Duodenal mucosa (tissue), 2 donors: ENCODE measurements at regions not wholly inside any gene's neighbourhood (a gene's known extent, or its start where the extent isn't known, plus 50 kb on each side); places are given as distances from the start of the nearest gene placed in this dataset.
"Not testable (repeated sequence)": the region's sequence is repeated elsewhere in the genome, so short reads cannot be mapped to it uniquely, and the experiment has no call there.

Experiments used
- H3K27ac ChIP-seq: one replicate; pipeline ENCODE4 v1.7.0; 2013; ENCODE audit warnings: low read depth, low read length
- H3K27me3 ChIP-seq, 2 donors: one replicate each; pipeline ENCODE4 v1.7.0; 2013; ENCODE audit warnings: low read length in 2 of 2, control low read depth in 1 of 2; ENCODE audit not compliant: insufficient read depth in 2 of 2, control insufficient read depth in 1 of 2
- H3K36me3 ChIP-seq, 2 donors: one replicate each; pipeline ENCODE4 v1.7.0; 2013; ENCODE audit warnings: low read length in 2 of 2, control low read depth in 1 of 2; ENCODE audit not compliant: insufficient read depth in 2 of 2, control insufficient read depth in 1 of 2
- H3K4me1 ChIP-seq, 2 donors: one replicate each; pipeline ENCODE4 v1.7.0; 2013; ENCODE audit warnings: low read length in 2 of 2, control low read depth in 1 of 2; ENCODE audit not compliant: insufficient read depth in 2 of 2, control insufficient read depth in 1 of 2
- H3K4me3 ChIP-seq, 2 donors: one replicate each; pipeline ENCODE4 v1.7.0; 2013; ENCODE audit warnings: low read length in 2 of 2, low read depth in 1 of 2
- H3K9ac ChIP-seq, 2 donors: one replicate each; pipeline ENCODE4 v1.7.0; 2013; ENCODE audit warnings: low read length in 2 of 2, low read depth in 1 of 2
- H3K9me3 ChIP-seq, 2 donors: one replicate each; pipeline ENCODE4 v1.7.0; 2013; ENCODE audit warnings: low read length in 2 of 2, control low read depth in 1 of 2; ENCODE audit not compliant: control insufficient read depth in 1 of 2

DNA sequence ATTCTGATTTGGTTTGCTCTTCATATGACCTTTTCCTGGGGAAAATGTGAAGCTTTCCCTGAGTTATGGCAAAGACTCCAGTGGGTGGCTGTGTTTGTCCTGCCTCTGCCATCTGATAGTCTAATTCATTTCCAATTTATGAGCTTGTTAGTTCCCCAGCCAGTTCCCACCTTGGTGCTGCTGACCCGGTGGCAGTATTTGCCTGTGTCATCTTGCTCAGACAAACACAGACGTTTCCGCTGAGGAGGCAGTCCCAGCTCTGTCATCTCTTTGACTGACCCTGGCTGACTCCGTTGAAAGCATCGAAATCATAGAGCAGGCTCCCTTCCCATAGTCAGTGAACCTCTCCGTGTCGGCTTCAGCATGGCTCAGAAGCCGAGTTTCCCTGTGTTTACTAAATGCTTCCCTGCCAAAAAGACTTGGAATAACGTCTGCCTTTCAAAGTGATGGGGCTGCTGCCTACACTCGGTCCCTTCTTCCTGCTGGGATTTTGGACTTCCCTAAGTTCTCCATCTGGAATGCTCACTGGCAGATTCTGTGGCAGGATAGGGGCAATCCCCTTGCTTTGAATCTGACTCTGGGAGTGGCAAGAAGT, 538.3 kb downstream of the NPIPA7 start:
- peaks cover 0 to 7% of the 10 kb centered on the region in 2 donors for H3K27me3 ChIP-seq
- no peaks in the 10 kb centered on the region for H3K4me1 ChIP-seq
- H3K9ac ChIP-seq = no peak overlapping the region
- no peaks in the 10 kb centered on the region for H3K9me3 ChIP-seq
- H3K4me3 ChIP-seq = no peak overlapping the region
- no peaks in the 10 kb centered on the region for H3K36me3 ChIP-seq
- no peak overlapping the region for H3K27ac ChIP-seq

DNA sequence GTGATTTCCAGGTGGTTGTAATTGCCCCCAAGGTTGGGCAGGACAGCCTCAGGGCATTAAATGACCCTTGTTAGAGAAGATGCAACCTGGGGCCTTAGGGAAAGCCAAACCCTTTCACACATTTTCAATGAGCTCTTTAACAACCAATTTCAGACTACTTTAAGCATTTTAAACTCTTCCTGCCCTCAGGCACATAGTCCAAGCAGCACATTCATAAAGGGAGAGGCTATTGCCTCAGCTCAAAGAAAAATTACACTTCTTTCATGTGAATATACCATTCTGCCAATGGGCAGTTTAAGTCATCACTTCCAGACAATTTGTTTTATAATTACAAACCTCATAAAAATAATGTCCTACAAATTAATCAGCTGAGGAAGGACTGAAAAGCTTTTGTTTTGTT, 544.5 kb downstream of the NPIPA7 start:
- Histone ChIP-seq H3K36me3 (no peaks in the 10 kb centered on the region), H3K4me3 (no peak overlapping the region), H3K27me3 (no peaks in the 10 kb centered on the region), H3K9ac (no peak overlapping the region), H3K27ac (no peak overlapping the region), H3K4me1 (no peaks in the 10 kb centered on the region), H3K9me3 (no peaks in the 10 kb centered on the region)

DNA sequence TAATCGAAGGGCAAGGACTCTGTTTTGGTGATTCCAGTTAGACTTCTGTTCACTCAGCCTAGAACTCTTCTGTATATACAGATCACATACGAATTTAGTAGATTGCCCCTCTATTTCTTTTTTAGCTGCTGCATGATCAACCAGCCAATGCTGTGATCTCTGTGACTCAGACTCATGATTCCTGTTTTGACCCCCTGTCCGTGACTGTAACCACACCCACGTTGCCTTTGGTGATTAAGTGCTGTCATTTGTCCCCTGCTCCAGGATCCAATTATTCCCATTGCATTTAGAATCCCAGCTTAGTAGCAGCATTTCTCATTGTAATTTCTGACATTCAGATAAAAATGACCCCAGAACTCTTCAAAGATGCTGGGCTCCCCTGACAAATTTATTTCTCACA, 545.7 kb downstream of the NPIPA7 start:
- Histone ChIP-seq H3K4me1 (no peaks in the 10 kb centered on the region), H3K4me3 (no peak overlapping the region), H3K36me3 (no peaks in the 10 kb centered on the region), H3K9me3 (no peaks in the 10 kb centered on the region), H3K9ac (no peak overlapping the region), H3K27me3 (no peaks in the 10 kb centered on the region), H3K27ac (no peak overlapping the region)

DNA sequence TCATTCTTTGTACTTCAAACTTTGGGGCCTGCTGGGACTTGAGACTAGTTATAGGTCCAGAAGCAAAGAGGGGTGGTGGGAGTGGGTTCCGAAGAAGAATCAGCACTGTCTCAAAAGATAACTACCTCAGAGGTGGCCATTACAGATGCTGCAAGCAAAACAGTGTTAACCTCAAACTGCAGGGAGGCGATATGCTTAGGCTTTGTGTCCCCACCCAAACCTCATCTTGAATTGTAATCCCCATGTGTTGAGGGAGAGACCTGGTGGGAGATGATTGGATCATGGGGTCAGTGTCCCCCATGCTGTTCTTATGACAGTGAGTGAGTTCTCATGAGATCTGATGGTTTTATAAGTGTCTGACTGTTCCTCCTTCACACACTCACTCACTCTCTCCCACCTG, 545.3 kb downstream of the XYLT1 start:
- Histone ChIP-seq H3K4me1 (no peaks in the 10 kb centered on the region), H3K36me3 (no peaks in the 10 kb centered on the region), H3K4me3 (no peak overlapping the region), H3K9me3 (no peaks in the 10 kb centered on the region), H3K27ac (no peak overlapping the region), H3K9ac (no peak overlapping the region), H3K27me3 (no peaks in the 10 kb centered on the region)

DNA sequence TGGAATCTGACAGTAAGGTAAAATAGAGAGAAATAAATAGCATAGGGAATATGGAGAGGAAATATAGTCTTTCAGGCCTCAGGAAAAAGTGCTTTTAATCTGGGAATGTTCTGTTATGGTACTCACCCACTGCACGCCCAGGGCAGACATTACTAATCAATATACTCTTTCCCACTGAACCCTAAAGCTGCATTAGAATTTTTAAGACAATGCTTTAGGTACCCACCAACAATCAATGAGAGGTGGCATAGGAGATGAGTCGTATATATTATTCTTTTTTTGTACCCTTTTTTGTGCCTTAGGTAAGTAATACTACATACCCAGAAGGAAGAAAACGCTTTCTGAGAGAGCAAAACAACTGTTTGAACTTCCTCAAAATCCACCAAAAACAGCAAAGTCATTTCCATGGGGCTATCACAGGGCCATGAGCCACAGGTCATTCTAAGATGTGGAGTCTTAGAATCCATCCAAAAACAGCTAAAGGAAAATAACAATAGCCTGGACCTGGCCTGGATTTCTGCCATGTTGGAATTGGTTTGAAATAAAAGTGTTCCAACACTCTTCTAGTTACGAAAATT, 542.1 kb downstream of the XYLT1 start:
- H3K4me1 ChIP-seq = no peaks in the 10 kb centered on the region
- no peaks in the 10 kb centered on the region for H3K9me3 ChIP-seq
- H3K27me3 ChIP-seq = no peaks in the 10 kb centered on the region
- H3K4me3 ChIP-seq = no peak overlapping the region
- no peaks in the 10 kb centered on the region for H3K36me3 ChIP-seq
- no peak overlapping the region for H3K9ac ChIP-seq
- H3K27ac ChIP-seq = no peak overlapping the region

DNA sequence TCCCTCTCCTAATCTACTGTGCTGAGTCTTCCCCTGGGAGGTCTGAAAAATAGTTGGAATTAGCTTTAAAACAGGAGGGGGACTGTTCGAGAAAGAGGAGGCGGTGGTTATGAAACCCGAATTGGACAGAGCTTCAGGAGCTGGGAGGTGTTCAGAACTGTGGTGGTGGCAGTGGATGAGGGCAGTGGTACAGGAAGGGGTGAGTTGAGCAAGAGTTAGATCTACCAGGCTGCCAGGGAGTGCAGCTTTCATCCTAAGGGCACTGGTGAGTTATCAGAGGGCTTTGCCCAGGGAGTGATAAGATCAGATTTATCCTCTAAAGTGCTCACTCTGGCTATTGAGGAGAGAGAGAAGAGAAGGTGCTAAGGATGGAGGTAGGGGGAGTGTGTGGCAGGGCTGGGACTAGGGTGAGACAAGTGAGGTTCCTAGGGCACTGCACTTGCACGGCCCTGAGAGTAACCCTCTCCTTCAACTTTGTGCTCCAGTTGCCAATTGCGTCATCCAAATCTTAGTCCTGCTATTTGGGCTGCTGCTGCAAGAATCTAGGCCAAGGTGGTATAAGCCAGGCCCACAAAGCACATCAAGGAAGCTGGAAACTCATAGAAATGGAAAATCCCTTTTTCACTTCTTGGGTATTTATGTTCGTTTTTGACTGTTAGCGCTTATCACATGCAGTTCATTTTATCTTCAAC, 540.3 kb downstream of the XYLT1 start:
- Histone ChIP-seq H3K9ac (no peak overlapping the region), H3K36me3 (no peaks in the 10 kb centered on the region), H3K9me3 (no peaks in the 10 kb centered on the region), H3K4me1 (no peaks in the 10 kb centered on the region), H3K27ac (no peak overlapping the region), H3K27me3 (no peaks in the 10 kb centered on the region), H3K4me3 (no peak overlapping the region)

DNA sequence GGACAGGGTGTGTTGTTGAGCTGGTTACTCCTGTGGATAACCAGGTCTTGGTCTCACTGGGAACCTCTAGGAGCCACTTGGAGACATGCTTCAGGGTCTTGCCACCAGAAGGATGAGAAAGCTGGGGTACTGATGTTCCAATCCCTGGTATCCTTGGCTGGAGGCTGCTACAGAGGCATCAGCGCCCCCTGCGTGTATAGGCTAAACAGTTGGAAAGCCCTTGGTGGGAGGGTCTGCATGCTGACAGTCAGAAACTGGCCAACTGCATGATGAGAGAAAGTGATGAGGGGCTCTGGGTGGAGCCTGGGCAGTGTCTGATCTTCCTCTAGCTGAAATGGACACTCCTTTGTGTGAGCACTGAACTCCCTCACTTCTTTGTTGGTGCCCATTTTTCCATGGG, 536.9 kb downstream of the XYLT1 start:
- no peaks in the 10 kb centered on the region for H3K36me3 ChIP-seq
- H3K4me1 ChIP-seq = no peaks in the 10 kb centered on the region
- H3K9ac ChIP-seq = no peak overlapping the region

DNA sequence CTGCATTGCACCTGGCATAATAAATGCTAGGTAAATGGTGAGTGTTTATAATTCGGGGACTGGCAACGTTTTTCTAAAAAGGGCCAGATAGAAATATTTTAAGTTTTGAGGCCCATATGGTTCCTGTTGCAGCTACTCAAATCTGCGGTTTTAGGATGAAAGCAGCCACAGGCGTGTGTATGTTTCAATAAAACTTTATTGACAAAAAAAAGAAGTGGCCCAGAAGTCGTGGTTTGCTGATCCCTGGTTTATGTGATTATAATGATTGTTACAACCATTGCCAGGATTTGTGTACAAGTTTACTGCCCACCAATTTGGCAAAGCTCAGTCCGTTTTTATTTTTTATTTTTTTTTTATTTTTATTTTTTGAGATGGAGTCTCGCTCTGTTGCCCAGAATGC, 536.1 kb downstream of the XYLT1 start:
- Histone ChIP-seq H3K27ac (no peak overlapping the region), H3K4me3 (no peak overlapping the region), H3K9me3 (no peaks in the 10 kb centered on the region), H3K4me1 (no peaks in the 10 kb centered on the region), H3K36me3 (no peaks in the 10 kb centered on the region), H3K27me3 (no peaks in the 10 kb centered on the region), H3K9ac (no peak overlapping the region)

More for the DNA sequence above, 536.9 kb downstream of the XYLT1 start:
- Histone ChIP-seq H3K27me3 (no peaks in the 10 kb centered on the region), H3K9me3 (no peaks in the 10 kb centered on the region), H3K27ac (no peak overlapping the region), H3K4me3 (no peak overlapping the region)

DNA sequence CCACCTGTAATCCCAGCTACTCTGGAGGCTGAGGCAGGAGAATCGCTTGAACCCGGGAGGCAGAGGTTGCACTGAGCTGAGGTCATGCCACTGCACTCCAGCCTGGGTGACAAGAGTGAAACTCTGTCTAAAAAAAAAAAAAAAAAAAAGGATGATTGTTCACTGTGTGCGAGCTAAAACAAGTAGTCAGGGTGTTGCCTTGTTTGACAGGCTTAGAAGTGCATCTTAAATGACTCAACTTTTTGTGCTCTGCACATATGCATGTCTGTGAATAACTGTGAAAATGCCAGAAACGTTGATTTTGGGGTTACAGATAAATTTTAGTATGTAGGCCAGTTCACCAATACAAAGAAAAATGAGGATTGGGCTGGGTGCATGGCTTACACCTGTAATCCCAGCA, 534.9 kb downstream of the XYLT1 start:
- not testable (repeated sequence) for H3K9me3 ChIP-seq, H3K27me3 ChIP-seq, H3K4me3 ChIP-seq, H3K36me3 ChIP-seq, H3K27ac ChIP-seq, H3K4me1 ChIP-seq, H3K9ac ChIP-seq

DNA sequence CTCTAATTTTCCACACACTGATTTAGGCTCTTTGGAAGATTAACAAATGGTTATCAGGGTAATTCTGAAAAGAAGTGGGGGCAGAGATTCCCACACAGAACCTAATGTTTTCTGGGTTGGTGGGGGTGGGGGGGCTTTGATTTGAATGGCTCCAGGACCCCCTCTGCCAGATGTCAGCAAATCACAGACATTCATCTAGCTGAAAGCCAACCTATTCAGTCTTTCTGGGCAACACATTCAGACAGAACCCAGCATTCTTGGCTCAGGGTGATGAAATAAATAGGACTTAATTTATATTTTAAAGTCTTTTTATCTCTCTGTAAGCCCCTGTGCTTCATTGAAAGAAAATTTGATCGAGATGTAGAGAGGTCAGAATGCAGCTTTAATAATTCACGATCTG, 533.2 kb downstream of the XYLT1 start:
- H3K9ac ChIP-seq = no peak overlapping the region
- H3K27ac ChIP-seq = no peak overlapping the region
- H3K4me3 ChIP-seq = no peak overlapping the region
- no peaks in the 10 kb centered on the region for H3K9me3 ChIP-seq
- no peaks in the 10 kb centered on the region for H3K4me1 ChIP-seq
- no peaks in the 10 kb centered on the region for H3K27me3 ChIP-seq
- H3K36me3 ChIP-seq = no peaks in the 10 kb centered on the region
